Progenitor cell of endocrine pancreas (in vitro differentiated cells): ENCODE measurements at regions not wholly inside any gene's neighbourhood (a gene's known extent, or its start where the extent isn't known, plus 50 kb on each side); places are given as distances from the start of the nearest gene placed in this dataset.
"Not testable (repeated sequence)": the region's sequence is repeated elsewhere in the genome, so short reads cannot be mapped to it uniquely, and the experiment has no call there.

Experiments
- DNase-seq: peaks from one replicate; pipeline ENCODE4 v3.0.0; 2021; ENCODE audit warnings: low spot score; ENCODE audit not compliant: unreplicated experiment
- H3K27ac Mint-ChIP-seq: 2 replicates; pipeline ENCODE4 v1.8.0; 2021; ENCODE audit warnings: mild to moderate bottlenecking, moderate library complexity, mixed read lengths
- H3K27me3 Mint-ChIP-seq: 2 replicates; pipeline ENCODE4 v1.8.0; 2021; ENCODE audit warnings: mixed read lengths
- H3K36me3 Mint-ChIP-seq: 2 replicates; pipeline ENCODE4 v1.8.0; 2022; ENCODE audit warnings: mixed read lengths; ENCODE audit not compliant: insufficient read depth
- H3K4me1 Mint-ChIP-seq: 2 replicates; pipeline ENCODE4 v1.8.0; 2021; ENCODE audit warnings: low read depth, mixed read lengths
- H3K4me3 Mint-ChIP-seq: 2 replicates; pipeline ENCODE4 v1.8.0; 2021; ENCODE audit warnings: low read depth, mild to moderate bottlenecking, moderate library complexity, mixed read lengths
- H3K9me3 Mint-ChIP-seq: 2 replicates; pipeline ENCODE4 v1.8.0; 2021; ENCODE audit warnings: low read depth, mixed read lengths
- TF ChIP-seq, protein P1 (sequence below): fragments of 200-600 bp; sonication (generic); IDR thresholded peaks from one replicate; pipeline ENCODE4 v1.5.0; 2021; ENCODE audit warnings: antibody characterized with exemption, mild to moderate bottlenecking; ENCODE audit not compliant: unreplicated experiment

DNA sequence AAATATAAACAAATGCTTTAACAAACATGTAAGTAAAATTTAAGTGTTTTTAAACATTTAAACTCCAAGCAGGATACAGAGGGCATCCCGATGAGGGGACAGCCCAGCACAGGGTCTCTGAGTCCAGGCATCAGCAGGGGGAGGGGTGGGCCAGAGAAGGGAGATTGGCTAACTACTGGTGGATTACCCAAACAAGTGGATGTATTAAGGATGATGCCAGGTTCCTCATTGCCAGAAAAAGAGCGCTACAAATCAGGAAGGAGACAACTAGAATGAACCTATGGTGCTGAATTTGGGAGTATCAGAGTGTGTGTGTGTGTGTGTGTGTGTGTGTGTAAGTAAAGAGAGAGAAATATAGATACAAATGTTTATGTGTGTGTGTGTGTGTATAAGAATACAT, 162.0 kb upstream of the RMP24 start:
- no peak for DNase-seq
- peaks cover 13% of the 10 kb centered on the region for H3K4me1 Mint-ChIP-seq
- no peaks in the 10 kb centered on the region for H3K36me3 Mint-ChIP-seq
- TF ChIP-seq, protein P1, sequence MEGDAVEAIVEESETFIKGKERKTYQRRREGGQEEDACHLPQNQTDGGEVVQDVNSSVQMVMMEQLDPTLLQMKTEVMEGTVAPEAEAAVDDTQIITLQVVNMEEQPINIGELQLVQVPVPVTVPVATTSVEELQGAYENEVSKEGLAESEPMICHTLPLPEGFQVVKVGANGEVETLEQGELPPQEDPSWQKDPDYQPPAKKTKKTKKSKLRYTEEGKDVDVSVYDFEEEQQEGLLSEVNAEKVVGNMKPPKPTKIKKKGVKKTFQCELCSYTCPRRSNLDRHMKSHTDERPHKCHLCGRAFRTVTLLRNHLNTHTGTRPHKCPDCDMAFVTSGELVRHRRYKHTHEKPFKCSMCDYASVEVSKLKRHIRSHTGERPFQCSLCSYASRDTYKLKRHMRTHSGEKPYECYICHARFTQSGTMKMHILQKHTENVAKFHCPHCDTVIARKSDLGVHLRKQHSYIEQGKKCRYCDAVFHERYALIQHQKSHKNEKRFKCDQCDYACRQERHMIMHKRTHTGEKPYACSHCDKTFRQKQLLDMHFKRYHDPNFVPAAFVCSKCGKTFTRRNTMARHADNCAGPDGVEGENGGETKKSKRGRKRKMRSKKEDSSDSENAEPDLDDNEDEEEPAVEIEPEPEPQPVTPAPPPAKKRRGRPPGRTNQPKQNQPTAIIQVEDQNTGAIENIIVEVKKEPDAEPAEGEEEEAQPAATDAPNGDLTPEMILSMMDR: no peak
- H3K27ac Mint-ChIP-seq: no peak overlapping the region
- H3K4me3 Mint-ChIP-seq: no peak overlapping the region
- peaks cover 36% of the 10 kb centered on the region for H3K27me3 Mint-ChIP-seq
- no peaks in the 10 kb centered on the region for H3K9me3 Mint-ChIP-seq

DNA sequence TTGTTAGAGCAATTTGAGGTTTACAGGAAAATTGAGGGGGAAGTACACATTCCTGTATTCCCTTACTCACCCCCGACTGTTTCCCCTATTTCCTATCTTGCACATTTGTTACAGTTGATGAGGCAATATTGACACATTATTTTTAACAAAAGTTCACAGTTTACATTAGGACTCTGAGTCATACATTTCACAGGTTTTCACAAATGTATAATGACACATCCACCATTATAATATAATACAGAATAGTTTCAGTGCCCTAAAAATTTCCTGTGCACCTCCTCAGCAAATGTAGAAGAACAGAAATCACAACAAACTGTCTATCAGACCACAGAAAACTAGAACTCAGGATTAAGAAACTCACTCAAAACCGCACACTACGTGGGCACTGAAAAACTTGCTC, 160.6 kb upstream of the RMP24 start:
- Mint-ChIP-seq H3K27ac (no peak overlapping the region), H3K4me1 (peaks cover 13% of the 10 kb centered on the region), H3K9me3 (no peaks in the 10 kb centered on the region), H3K27me3 (peaks cover 34% of the 10 kb centered on the region), H3K4me3 (no peak overlapping the region), H3K36me3 (no peaks in the 10 kb centered on the region)
- DNase-seq: no peak
- TF ChIP-seq, protein P1: no peak

DNA sequence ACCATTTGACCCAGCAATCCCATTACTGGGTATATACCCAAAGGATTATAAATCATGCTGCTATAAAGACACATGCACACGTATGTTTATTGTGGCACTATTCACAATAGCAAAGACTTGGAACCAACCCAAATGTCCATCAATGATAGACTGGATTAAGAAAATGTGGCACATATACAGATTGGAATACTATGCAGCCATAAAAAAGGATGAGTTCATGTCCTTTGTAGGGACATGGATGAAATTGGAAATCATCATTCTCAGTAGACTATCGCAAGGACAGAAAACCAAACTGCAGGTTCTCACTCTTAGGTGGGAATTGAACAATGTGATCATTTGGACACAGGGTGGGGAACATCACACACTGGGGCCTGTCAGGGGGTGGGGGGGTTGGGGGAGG, 157.5 kb upstream of the RMP24 start:
- H3K36me3 Mint-ChIP-seq, DNase-seq, H3K4me3 Mint-ChIP-seq, H3K9me3 Mint-ChIP-seq, H3K27ac Mint-ChIP-seq: not testable (repeated sequence)
- Mint-ChIP-seq H3K4me1 (peaks cover 13% of the 10 kb centered on the region), H3K27me3 (peaks cover 15% of the 10 kb centered on the region)

DNA sequence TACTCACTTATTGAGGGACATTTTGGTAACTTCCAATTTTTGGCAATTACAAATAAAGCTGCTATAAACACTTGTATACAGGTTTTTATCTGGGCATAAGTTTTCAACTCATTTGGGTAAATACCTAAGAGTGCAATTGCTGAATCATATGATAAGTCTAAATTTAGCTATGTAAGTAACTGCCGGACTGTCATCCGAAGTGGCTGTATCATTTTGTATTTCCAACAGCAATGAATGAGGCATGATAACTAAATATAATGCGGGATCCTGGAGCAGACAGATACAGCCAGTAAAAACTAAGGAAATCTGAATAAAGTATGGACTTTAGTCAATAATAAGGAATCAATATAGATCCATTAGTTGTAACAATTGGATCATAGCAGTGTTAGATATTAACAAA, 156.5 kb upstream of the RMP24 start:
- Mint-ChIP-seq H3K27ac (no peak overlapping the region), H3K9me3 (no peaks in the 10 kb centered on the region), H3K36me3 (no peaks in the 10 kb centered on the region), H3K4me1 (peaks cover 13% of the 10 kb centered on the region), H3K4me3 (no peak overlapping the region), H3K27me3 (peaks cover 7% of the 10 kb centered on the region)
- TF ChIP-seq, protein P1: no peak
- DNase-seq: no peak

DNA sequence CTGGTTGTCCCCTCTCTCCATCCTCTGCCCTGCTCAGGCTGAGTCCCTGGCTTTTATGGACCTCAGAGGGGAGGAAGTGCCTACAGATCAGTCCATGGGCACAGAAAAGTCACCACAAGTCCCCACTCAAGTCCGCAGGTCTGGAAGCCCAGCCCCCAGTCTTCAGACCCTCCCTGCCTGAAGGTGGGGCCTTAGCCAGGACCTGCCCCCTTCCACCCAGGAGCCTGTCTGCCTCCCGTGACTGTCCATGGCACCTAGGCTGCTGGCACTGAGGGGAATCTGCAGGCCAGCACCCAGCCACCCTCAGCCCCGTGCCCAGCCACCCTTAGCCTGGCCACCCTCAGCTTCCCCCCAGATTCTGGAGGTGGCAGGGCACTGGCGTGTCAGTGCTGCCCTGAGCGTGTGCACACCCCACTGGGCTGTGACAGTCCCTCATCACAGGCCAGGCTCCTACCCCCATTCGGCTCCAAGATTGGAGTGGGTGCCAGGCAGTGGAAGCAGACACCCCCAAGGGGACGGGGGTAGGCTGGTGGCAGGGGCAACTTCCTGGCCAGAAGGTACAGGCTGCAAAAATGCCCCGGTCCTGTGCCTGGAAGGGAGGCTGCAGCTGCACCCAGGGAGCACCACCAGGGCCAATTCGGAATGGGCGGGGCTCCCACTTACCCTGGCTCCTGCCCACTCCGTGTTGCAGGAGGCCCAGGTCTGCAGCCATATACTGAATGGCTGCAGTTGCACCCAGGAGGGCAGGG, 154.7 kb upstream of the RMP24 start:
- H3K27ac Mint-ChIP-seq: no peak overlapping the region
- TF ChIP-seq, protein P1: no peak
- H3K36me3 Mint-ChIP-seq: no peaks in the 10 kb centered on the region
- H3K4me1 Mint-ChIP-seq: no peaks in the 10 kb centered on the region
- H3K4me3 Mint-ChIP-seq: no peak overlapping the region
- H3K27me3 Mint-ChIP-seq: peaks cover 4% of the 10 kb centered on the region
- no peaks in the 10 kb centered on the region for H3K9me3 Mint-ChIP-seq
- no peak for DNase-seq

DNA sequence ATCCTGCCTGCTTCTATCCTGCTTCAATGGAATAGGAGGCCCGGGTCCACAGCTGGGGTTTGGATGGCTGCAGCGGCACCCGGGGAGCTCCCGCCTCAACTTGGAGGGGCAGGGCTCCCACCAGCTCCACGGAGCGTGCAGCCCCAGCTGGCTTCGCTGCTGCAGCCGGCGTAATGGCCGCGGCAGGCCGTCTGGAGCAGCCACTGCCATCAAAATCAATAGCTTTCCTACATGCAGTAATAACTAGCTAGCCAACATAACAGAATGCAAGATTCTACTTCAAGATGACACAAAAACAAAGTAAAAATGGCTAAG, 154.2 kb upstream of the RMP24 start:
- Mint-ChIP-seq H3K4me3 (no peak overlapping the region), H3K27me3 (peaks cover 3% of the 10 kb centered on the region), H3K4me1 (no peaks in the 10 kb centered on the region), H3K9me3 (no peaks in the 10 kb centered on the region), H3K36me3 (no peaks in the 10 kb centered on the region), H3K27ac (no peak overlapping the region)
- TF ChIP-seq, protein P1: no peak
- DNase-seq: no peak
